GOT3 (cell line): ENCODE measurements at regions not wholly inside any gene's neighbourhood (a gene's known extent, or its start where the extent isn't known, plus 50 kb on each side); places are given as distances from the start of the nearest gene placed in this dataset.
"Not testable (repeated sequence)": the region's sequence is repeated elsewhere in the genome, so short reads cannot be mapped to it uniquely, and the experiment has no call there.

Experiments used
- DNase-seq: peaks from one replicate; lab custom pipeline; 2025; ENCODE audit warnings: mixed read lengths; lab: John Stamatoyannopoulos, UW

GRCh38 chr4:22630161-22630975 is 62.4 kb upstream of the GBA3 start:
- not testable (repeated sequence) for DNase-seq

GRCh38 chr4:22631167-22631566 is 61.6 kb upstream of the GBA3 start:
- DNase-seq = not testable (repeated sequence)

- no peak for DNase-seq
Measured at GRCh38 chr4:22634541-22635181, 58.1 kb upstream of the GBA3 start.

- DNase-seq = not testable (repeated sequence)
Measured at GRCh38 chr4:22635182-22635549, 57.6 kb upstream of the GBA3 start.

- no peak for DNase-seq
Measured at GRCh38 chr4:22635692-22636091, 57.0 kb upstream of the GBA3 start.

- DNase-seq = no peak
Measured at GRCh38 chr4:22637306-22637705, 55.4 kb upstream of the GBA3 start.
